Hepatocyte (in vitro differentiated cells): ENCODE measurements at regions not wholly inside any gene's neighbourhood (a gene's known extent, or its start where the extent isn't known, plus 50 kb on each side); places are given as distances from the start of the nearest gene placed in this dataset.
"Not testable (repeated sequence)": the region's sequence is repeated elsewhere in the genome, so short reads cannot be mapped to it uniquely, and the experiment has no call there.

Experiments
- DNase-seq: peaks from one replicate; pipeline ENCODE4 v3.0.0-alpha.2; 2016; ENCODE audit warnings: low spot score
- H2AFZ ChIP-seq: fragments of 200-600 bp; sonication (generic); 2 replicates; pipeline ENCODE4 v1.6.0; 2016; ENCODE audit warnings: antibody characterized with exemption, mild to moderate bottlenecking
- H3K27ac ChIP-seq: fragments of 200-600 bp; sonication (generic); 2 replicates; pipeline ENCODE4 v1.5.1; 2016; ENCODE audit warnings: mild to moderate bottlenecking
- H3K27me3 ChIP-seq: fragments of 200-600 bp; sonication (generic); 2 replicates; pipeline ENCODE4 v1.6.1; 2016
- H3K36me3 ChIP-seq: fragments of 200-600 bp; sonication (generic); replicated peaks from 2 replicates; pipeline ENCODE4 v1.5.1; 2016; ENCODE audit warnings: low read depth; ENCODE audit not compliant: insufficient read depth
- H3K4me1 ChIP-seq: fragments of 200-600 bp; sonication (generic); 2 replicates; pipeline ENCODE4 v1.5.1; 2016; ENCODE audit warnings: mild to moderate bottlenecking, moderate library complexity; ENCODE audit not compliant: insufficient read depth
- H3K4me2 ChIP-seq: fragments of 200-600 bp; sonication (generic); 2 replicates; pipeline ENCODE4 v1.6.0; 2016
- H3K4me3 ChIP-seq: fragments of 200-600 bp; sonication (generic); 2 replicates; pipeline ENCODE4 v1.5.1; 2016; ENCODE audit warnings: mild to moderate bottlenecking
- H3K79me2 ChIP-seq: fragments of 200-600 bp; sonication (generic); 2 replicates; pipeline ENCODE4 v1.6.0; 2017; ENCODE audit warnings: mild to moderate bottlenecking
- H3K9me2 ChIP-seq: fragments of 200-600 bp; sonication (generic); replicated peaks from 2 replicates; pipeline ENCODE4 v1.6.0; 2017; ENCODE audit warnings: mild to moderate bottlenecking; ENCODE audit not compliant: insufficient read depth
- H3K9me3 ChIP-seq: fragments of 200-600 bp; sonication (generic); 2 replicates; pipeline ENCODE4 v1.5.1; 2016; ENCODE audit warnings: low read depth, mild to moderate bottlenecking
- H4K20me1 ChIP-seq: fragments of 200-600 bp; sonication (generic); 2 replicates; pipeline ENCODE4 v1.6.0; 2016; ENCODE audit warnings: mild to moderate bottlenecking; ENCODE audit not compliant: insufficient read depth, poor library complexity, severe bottlenecking
- EZH2 ChIP-seq: fragments of 200-600 bp; sonication (generic); IDR thresholded peaks from 2 replicates; pipeline ENCODE4 v1.6.1; 2016; ENCODE audit warnings: antibody characterized with exemption, mild to moderate bottlenecking, borderline replicate concordance
- EZH2phosphoT487 ChIP-seq: fragments of 200-600 bp; sonication (generic); IDR thresholded peaks from one replicate; pipeline ENCODE4 v1.6.1; 2018; ENCODE audit warnings: antibody characterized with exemption, mild to moderate bottlenecking, low read depth, moderate library complexity; ENCODE audit not compliant: unreplicated experiment, severe bottlenecking
- WGBS: methylation state at CpG from one replicate; pipeline ENCODE4 v1.1.6; 2016; ENCODE audit warnings: low lambda C conversion rate; ENCODE audit errors: missing lambda C conversion rate; 5-methylcytosine and 5-hydroxymethylcytosine counted together
- TF ChIP-seq, protein P1 (sequence below): fragments of 200-600 bp; sonication (generic); IDR thresholded peaks from 2 replicates; pipeline ENCODE4 v1.5.1; 2016; ENCODE audit warnings: antibody characterized with exemption, mild to moderate bottlenecking; ENCODE audit not compliant: poor library complexity

GRCh38 chr17:22090263-22090935, 398.1 kb downstream of the KCNJ18 start:
- Histone ChIP-seq H3K9me2 (no peaks in the 10 kb centered on the region), H3K27me3 (no peaks in the 10 kb centered on the region), H3K27ac (no peak overlapping the region), H3K4me3 (no peak overlapping the region), H2AFZ (no peak overlapping the region), H3K4me2 (no peak overlapping the region), H3K9me3 (no peaks in the 10 kb centered on the region), H3K4me1 (no peaks in the 10 kb centered on the region), H3K36me3 (no peaks in the 10 kb centered on the region), H3K79me2 (no peaks in the 10 kb centered on the region), H4K20me1 (no peaks in the 10 kb centered on the region)
- WGBS, result 91% methylated on average over 25 of the region's 25 CpGs
- TF ChIP-seq EZH2 (no peak), EZH2phosphoT487 (no peak)
- TF ChIP-seq, protein P1, sequence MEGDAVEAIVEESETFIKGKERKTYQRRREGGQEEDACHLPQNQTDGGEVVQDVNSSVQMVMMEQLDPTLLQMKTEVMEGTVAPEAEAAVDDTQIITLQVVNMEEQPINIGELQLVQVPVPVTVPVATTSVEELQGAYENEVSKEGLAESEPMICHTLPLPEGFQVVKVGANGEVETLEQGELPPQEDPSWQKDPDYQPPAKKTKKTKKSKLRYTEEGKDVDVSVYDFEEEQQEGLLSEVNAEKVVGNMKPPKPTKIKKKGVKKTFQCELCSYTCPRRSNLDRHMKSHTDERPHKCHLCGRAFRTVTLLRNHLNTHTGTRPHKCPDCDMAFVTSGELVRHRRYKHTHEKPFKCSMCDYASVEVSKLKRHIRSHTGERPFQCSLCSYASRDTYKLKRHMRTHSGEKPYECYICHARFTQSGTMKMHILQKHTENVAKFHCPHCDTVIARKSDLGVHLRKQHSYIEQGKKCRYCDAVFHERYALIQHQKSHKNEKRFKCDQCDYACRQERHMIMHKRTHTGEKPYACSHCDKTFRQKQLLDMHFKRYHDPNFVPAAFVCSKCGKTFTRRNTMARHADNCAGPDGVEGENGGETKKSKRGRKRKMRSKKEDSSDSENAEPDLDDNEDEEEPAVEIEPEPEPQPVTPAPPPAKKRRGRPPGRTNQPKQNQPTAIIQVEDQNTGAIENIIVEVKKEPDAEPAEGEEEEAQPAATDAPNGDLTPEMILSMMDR, result no peak
- no peak for DNase-seq

GRCh38 chr17:22091041-22091679, 398.8 kb downstream of the KCNJ18 start:
- not testable (repeated sequence) for H3K4me2 ChIP-seq

DNA sequence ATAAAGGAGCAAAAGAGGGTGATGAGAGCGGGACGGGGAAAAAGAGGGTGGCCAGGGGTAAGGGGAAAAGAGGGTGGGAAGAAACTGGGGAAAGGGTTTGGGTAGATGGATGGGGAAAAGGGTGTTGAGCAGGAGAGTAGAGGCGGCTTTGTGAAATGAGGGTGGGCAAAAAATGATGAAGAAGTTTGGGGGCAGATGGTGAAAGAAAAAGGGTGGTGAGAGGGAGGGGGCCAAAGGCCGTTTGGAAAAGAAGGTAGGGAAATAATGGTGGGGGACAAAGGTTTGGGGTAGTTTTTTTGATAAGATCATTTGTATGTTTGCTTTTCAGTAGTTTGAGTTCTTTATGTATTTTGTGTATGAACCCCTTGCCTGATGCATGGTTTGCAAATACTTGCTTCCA, 399.5 kb downstream of the KCNJ18 start:
- not testable (repeated sequence) for H3K4me3 ChIP-seq
- 67% methylated on average over 1 of the region's 4 CpGs for WGBS

More at GRCh38 chr17:22091041-22091679, 398.8 kb downstream of the KCNJ18 start:
- H3K9me2 ChIP-seq, H3K9me3 ChIP-seq, H3K4me1 ChIP-seq, H3K4me3 ChIP-seq, H3K36me3 ChIP-seq, DNase-seq, H3K27me3 ChIP-seq, H3K79me2 ChIP-seq, H3K27ac ChIP-seq, H2AFZ ChIP-seq, H4K20me1 ChIP-seq: not testable (repeated sequence)
- WGBS, result 85% methylated on average over 2 of the region's 11 CpGs

DNA sequence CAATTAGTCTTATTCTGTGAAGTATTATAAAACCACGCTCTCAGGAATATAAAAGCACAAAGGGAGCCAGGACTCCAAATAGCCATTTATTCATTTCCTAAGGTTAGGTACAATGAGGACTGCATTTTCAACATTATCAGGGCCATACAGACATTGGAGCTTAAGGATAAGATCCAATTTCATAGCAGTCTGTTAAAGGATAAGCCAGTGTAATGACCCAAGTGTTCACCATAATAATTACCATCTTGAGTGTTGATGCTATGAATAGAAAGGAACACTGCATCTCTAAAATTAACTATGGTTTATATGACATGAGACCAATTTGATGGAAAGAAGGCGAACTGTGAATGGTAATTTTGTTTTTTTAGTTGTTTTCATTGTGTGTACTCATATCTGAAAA, 403.1 kb downstream of the KCNJ18 start:
- H2AFZ ChIP-seq, H3K4me3 ChIP-seq, H3K9me2 ChIP-seq, H3K9me3 ChIP-seq, DNase-seq, H3K79me2 ChIP-seq, H3K36me3 ChIP-seq, H3K27ac ChIP-seq, H3K27me3 ChIP-seq, H4K20me1 ChIP-seq, H3K4me2 ChIP-seq, H3K4me1 ChIP-seq: not testable (repeated sequence)
- WGBS, result 58% methylated on average over 2 of the region's 2 CpGs

More for the DNA sequence above, 399.5 kb downstream of the KCNJ18 start:
- not testable (repeated sequence) for H3K27me3 ChIP-seq, H3K36me3 ChIP-seq, H2AFZ ChIP-seq, H3K4me1 ChIP-seq, H3K27ac ChIP-seq, H3K9me3 ChIP-seq, DNase-seq, H3K9me2 ChIP-seq, H4K20me1 ChIP-seq, H3K79me2 ChIP-seq, H3K4me2 ChIP-seq

GRCh38 chr17:22099633-22100032, 407.3 kb downstream of the KCNJ18 start:
- H4K20me1 ChIP-seq, H3K79me2 ChIP-seq, H2AFZ ChIP-seq, H3K9me3 ChIP-seq, H3K4me1 ChIP-seq, H3K27me3 ChIP-seq, DNase-seq, H3K4me3 ChIP-seq, H3K36me3 ChIP-seq, H3K4me2 ChIP-seq, H3K27ac ChIP-seq, H3K9me2 ChIP-seq: not testable (repeated sequence)
